Cardiac muscle cell (in vitro differentiated cells and primary cell): ENCODE measurements at regions not wholly inside any gene's neighbourhood (a gene's known extent, or its start where the extent isn't known, plus 50 kb on each side); places are given as distances from the start of the nearest gene placed in this dataset.

ENCODE experiments used
- DNase-seq, 2 donors: peaks; one replicate each; pipeline versions ENCODE4 v3.0.0 to v3.0.0-alpha.2; 2010 to 2017; ENCODE audit warnings: low read depth in 1 of 2, low spot score in 1 of 2
- H3K27ac ChIP-seq: fragments of 200-600 bp; sonication (generic); 2 replicates; pipeline ENCODE4 v1.5.1; 2016
- H3K27me3 ChIP-seq: fragments of 200-600 bp; sonication (generic); 2 replicates; pipeline ENCODE4 v1.6.0; 2016; ENCODE audit warnings: control low read depth
- H3K36me3 ChIP-seq: fragments of 200-600 bp; sonication (generic); 2 replicates; pipeline ENCODE4 v1.5.1; 2016; ENCODE audit warnings: control low read depth
- H3K4me1 ChIP-seq: fragments of 200-600 bp; sonication (generic); 2 replicates; pipeline ENCODE4 v1.8.1; 2017; ENCODE audit warnings: low read depth, mild to moderate bottlenecking, mixed run types
- H3K4me3 ChIP-seq: fragments of 200-600 bp; sonication (generic); 2 replicates; pipeline ENCODE4 v1.5.1; 2016; ENCODE audit warnings: mild to moderate bottlenecking
- H3K9me3 ChIP-seq: fragments of 200-600 bp; sonication (generic); 2 replicates; pipeline ENCODE4 v1.5.1; 2017; ENCODE audit warnings: low read depth, mild to moderate bottlenecking, control low read depth
- TF ChIP-seq, protein P1 (sequence below): IDR thresholded peaks from 2 replicates; pipeline ENCODE4 v1.5.1; 2012; ENCODE audit warnings: low read depth, mild to moderate bottlenecking, low read length

- no peak for DNase-seq
- TF ChIP-seq, protein P1, sequence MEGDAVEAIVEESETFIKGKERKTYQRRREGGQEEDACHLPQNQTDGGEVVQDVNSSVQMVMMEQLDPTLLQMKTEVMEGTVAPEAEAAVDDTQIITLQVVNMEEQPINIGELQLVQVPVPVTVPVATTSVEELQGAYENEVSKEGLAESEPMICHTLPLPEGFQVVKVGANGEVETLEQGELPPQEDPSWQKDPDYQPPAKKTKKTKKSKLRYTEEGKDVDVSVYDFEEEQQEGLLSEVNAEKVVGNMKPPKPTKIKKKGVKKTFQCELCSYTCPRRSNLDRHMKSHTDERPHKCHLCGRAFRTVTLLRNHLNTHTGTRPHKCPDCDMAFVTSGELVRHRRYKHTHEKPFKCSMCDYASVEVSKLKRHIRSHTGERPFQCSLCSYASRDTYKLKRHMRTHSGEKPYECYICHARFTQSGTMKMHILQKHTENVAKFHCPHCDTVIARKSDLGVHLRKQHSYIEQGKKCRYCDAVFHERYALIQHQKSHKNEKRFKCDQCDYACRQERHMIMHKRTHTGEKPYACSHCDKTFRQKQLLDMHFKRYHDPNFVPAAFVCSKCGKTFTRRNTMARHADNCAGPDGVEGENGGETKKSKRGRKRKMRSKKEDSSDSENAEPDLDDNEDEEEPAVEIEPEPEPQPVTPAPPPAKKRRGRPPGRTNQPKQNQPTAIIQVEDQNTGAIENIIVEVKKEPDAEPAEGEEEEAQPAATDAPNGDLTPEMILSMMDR = no peak
- H3K9me3 ChIP-seq = no peaks in the 10 kb centered on the region
- no peaks in the 10 kb centered on the region for H3K36me3 ChIP-seq
- H3K27ac ChIP-seq = no peak overlapping the region
- no peak overlapping the region for H3K4me3 ChIP-seq
- no peaks in the 10 kb centered on the region for H3K27me3 ChIP-seq
- no peaks in the 10 kb centered on the region for H3K4me1 ChIP-seq
Measured at GRCh38 chr2:238738917-238739316, 109.0 kb upstream of the TWIST2 start.

- no peaks in the 10 kb centered on the region for H3K27me3 ChIP-seq
- no peak overlapping the region for H3K27ac ChIP-seq
- no peaks in the 10 kb centered on the region for H3K36me3 ChIP-seq
- H3K9me3 ChIP-seq = no peaks in the 10 kb centered on the region
- DNase-seq = no peak
- H3K4me1 ChIP-seq = no peaks in the 10 kb centered on the region
- no peak overlapping the region for H3K4me3 ChIP-seq
- TF ChIP-seq, protein P1 = no peak
Measured at GRCh38 chr2:238739668-238740067, 108.2 kb upstream of the TWIST2 start.

- Histone ChIP-seq H3K9me3 (no peaks in the 10 kb centered on the region), H3K27me3 (no peaks in the 10 kb centered on the region), H3K4me1 (no peaks in the 10 kb centered on the region), H3K4me3 (no peak overlapping the region), H3K27ac (no peak overlapping the region), H3K36me3 (no peaks in the 10 kb centered on the region)
- DNase-seq = no peak
- TF ChIP-seq, protein P1 = no peak
Measured at GRCh38 chr2:238741277-238741676, 106.6 kb upstream of the TWIST2 start.

DNA sequence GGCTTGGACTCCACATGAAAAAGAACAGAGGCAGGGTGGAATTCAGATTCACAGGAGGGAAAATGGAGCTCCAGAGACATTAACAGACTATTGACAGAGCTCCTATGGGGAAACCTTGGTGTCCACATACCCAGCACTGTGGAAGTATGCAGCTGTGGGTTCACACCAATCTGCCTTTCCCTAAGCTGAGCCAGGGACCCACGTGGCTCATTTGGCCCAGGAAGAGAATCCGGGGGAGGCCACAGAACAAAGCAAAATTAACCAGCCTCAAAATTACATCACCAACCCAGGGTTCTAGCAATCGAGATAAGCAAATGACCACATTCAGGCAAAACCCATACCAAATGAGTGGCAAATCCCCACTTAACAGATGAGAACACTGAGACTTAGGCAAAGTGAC lies 105.8 kb upstream of the TWIST2 start:
- no peaks in the 10 kb centered on the region for H3K27me3 ChIP-seq
- TF ChIP-seq, protein P1 = no peak
- no peaks in the 10 kb centered on the region for H3K9me3 ChIP-seq
- peak in 1 of 2 donors; percentile 66 for DNase-seq
- H3K4me3 ChIP-seq = no peak overlapping the region
- no peaks in the 10 kb centered on the region for H3K36me3 ChIP-seq
- no peaks in the 10 kb centered on the region for H3K4me1 ChIP-seq
- no peak overlapping the region for H3K27ac ChIP-seq

DNA sequence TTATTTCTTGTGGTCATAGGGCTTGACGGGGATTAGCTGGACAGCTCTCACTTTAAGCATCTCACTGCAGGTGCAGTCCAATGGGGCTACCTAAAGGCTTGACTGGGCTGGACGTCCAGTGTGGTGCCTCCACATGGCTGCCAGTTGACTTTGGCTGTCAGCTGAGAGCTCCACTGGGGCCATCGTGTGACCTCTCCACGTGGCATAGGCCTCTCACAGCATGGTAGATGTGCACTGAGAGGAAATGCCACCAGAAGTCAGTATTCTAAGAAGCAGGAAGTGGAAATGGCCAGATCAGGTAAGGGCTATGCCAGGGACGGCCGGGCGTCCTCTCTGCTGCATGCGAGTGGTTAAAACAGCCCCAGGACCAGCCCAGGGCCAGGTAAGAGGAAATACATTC lies 105.2 kb upstream of the TWIST2 start:
- Histone ChIP-seq H3K27me3 (no peaks in the 10 kb centered on the region), H3K4me1 (no peaks in the 10 kb centered on the region), H3K36me3 (no peaks in the 10 kb centered on the region), H3K9me3 (no peaks in the 10 kb centered on the region), H3K4me3 (no peak overlapping the region), H3K27ac (no peak overlapping the region)
- DNase-seq = no peak
- TF ChIP-seq, protein P1 = no peak
